ENCODE measurements at regions not wholly inside any gene's neighbourhood (a gene's known extent, or its start where the extent isn't known, plus 50 kb on each side); places are given as distances from the start of the nearest gene placed in this dataset.

- H3K4me1 ChIP-seq: no peaks in the 10 kb centered on the region
- H3K9me3 ChIP-seq: no peaks in the 10 kb centered on the region
- intact Hi-C loops (cut with DNase I; ENCODE audit: low total_unique reads): no loop called here
- no peak for DNase-seq (ENCODE audit: low spot score in 2 of 2)
- no peaks in the 10 kb centered on the region for H3K27me3 ChIP-seq
- no peak overlapping the region for H3K27ac ChIP-seq
- H3K4me3 ChIP-seq: no peak overlapping the region
- H3K36me3 ChIP-seq: no peaks in the 10 kb centered on the region
- TF ChIP-seq POLR2A (IDR thresholded peaks at IDR 0.05): no peak
Observed at GRCh38 chr15:98546329-98546728, 102.0 kb upstream of the IGF1R start.

- TF ChIP-seq POLR2AphosphoS5 (IDR thresholded peaks at IDR 0.05) (no peak), POLR2A (IDR thresholded peaks at IDR 0.05) (no peak), CTCF (IDR thresholded peaks at IDR 0.05) (no peak)
- no peaks in the 10 kb centered on the region for H3K36me3 ChIP-seq
- peak overlapping the region in 1 of 2 donors; percentile 59 for H3K27ac ChIP-seq
- peak overlapping the region in 1 of 3 donors; percentile 65 for H3K4me3 ChIP-seq
- DNase-seq (ENCODE audit: low spot score in 2 of 2): no peak
- no peaks in the 10 kb centered on the region for H3K9me3 ChIP-seq
- intact Hi-C loops (cut with DNase I; ENCODE audit: low total_unique reads): no loop called here
- no peaks in the 10 kb centered on the region for H3K27me3 ChIP-seq
- H3K4me1 ChIP-seq: no peaks in the 10 kb centered on the region
Observed at GRCh38 chr15:98547275-98547674, 101.1 kb upstream of the IGF1R start.

- peak overlapping the region; percentile 59 to 60 for H3K27ac ChIP-seq
- H3K4me3 ChIP-seq: peak overlapping the region; percentile 48 to 65 (median 60)
- intact Hi-C loops (cut with DNase I; ENCODE audit: low total_unique reads): no loop called here
- no peaks in the 10 kb centered on the region for H3K4me1 ChIP-seq
- no peaks in the 10 kb centered on the region for H3K9me3 ChIP-seq
- TF ChIP-seq POLR2A (IDR thresholded peaks at IDR 0.05) (no peak), POLR2AphosphoS5 (IDR thresholded peaks at IDR 0.05) (no peak), CTCF (IDR thresholded peaks at IDR 0.05) (no peak)
- no peaks in the 10 kb centered on the region for H3K27me3 ChIP-seq
- no peaks in the 10 kb centered on the region for H3K36me3 ChIP-seq
- DNase-seq (ENCODE audit: low spot score in 2 of 2): no peak
Observed at GRCh38 chr15:98547741-98548138, 100.6 kb upstream of the IGF1R start.

GRCh38 chr15:98548139-98548971 lies 100.0 kb upstream of the IGF1R start:
- Histone ChIP-seq H3K9me3 (no peaks in the 10 kb centered on the region), H3K4me3 (peak overlapping the region; percentile 48 to 65 (median 60)), H3K36me3 (no peaks in the 10 kb centered on the region), H3K27me3 (no peaks in the 10 kb centered on the region), H3K27ac (peak overlapping the region; percentile 59 to 60), H3K4me1 (no peaks in the 10 kb centered on the region)
- intact Hi-C loops (cut with DNase I; ENCODE audit: low total_unique reads): no loop called here
- TF ChIP-seq CTCF (IDR thresholded peaks at IDR 0.05) (peak in 1 of 3 donors; percentile 8), POLR2AphosphoS5 (IDR thresholded peaks at IDR 0.05) (peak; percentile 13 to 64 (median 29)), POLR2A (IDR thresholded peaks at IDR 0.05) (no peak)
- peak; percentile 33 to 63 for DNase-seq (ENCODE audit: low spot score in 2 of 2)

- H3K4me3 ChIP-seq: peak overlapping the region; percentile 48 to 65 (median 60)
- H3K27me3 ChIP-seq: no peaks in the 10 kb centered on the region
- TF ChIP-seq POLR2A (IDR thresholded peaks at IDR 0.05) (no peak), CTCF (IDR thresholded peaks at IDR 0.05) (no peak), POLR2AphosphoS5 (IDR thresholded peaks at IDR 0.05) (no peak)
- H3K9me3 ChIP-seq: no peaks in the 10 kb centered on the region
- H3K36me3 ChIP-seq: no peaks in the 10 kb centered on the region
- DNase-seq (ENCODE audit: low spot score in 2 of 2): no peak
- intact Hi-C loops (cut with DNase I; ENCODE audit: low total_unique reads): no loop called here
- H3K4me1 ChIP-seq: no peaks in the 10 kb centered on the region
- H3K27ac ChIP-seq: no peak overlapping the region
Observed at GRCh38 chr15:98549003-98549402, 99.3 kb upstream of the IGF1R start.
